A673 (cell line): ENCODE measurements at regions not wholly inside any gene's neighbourhood (a gene's known extent, or its start where the extent isn't known, plus 50 kb on each side); places are given as distances from the start of the nearest gene placed in this dataset.
A peak's percentile ranks its signal among the peaks of the same experiment; 100 is the strongest.

Experiments
- CTCF ChIP-seq: fragments of 300-800, 200-600 bp; sonication (generic); conservative IDR thresholded peaks from 2 replicates; pipeline ENCODE4 v1.5.1; 2017; ENCODE audit warnings: low read depth, mild to moderate bottlenecking, antibody characterized with exemption, low read length, moderate library complexity, mixed read lengths
- EZH2 ChIP-seq: fragments of 200-600 bp; sonication (generic); IDR thresholded peaks from 2 replicates; pipeline ENCODE4 v1.6.1; 2017; ENCODE audit warnings: borderline replicate concordance, low read depth, mild to moderate bottlenecking, mixed read lengths, antibody characterized with exemption, low read length; ENCODE audit not compliant: poor library complexity, severe bottlenecking

DNA sequence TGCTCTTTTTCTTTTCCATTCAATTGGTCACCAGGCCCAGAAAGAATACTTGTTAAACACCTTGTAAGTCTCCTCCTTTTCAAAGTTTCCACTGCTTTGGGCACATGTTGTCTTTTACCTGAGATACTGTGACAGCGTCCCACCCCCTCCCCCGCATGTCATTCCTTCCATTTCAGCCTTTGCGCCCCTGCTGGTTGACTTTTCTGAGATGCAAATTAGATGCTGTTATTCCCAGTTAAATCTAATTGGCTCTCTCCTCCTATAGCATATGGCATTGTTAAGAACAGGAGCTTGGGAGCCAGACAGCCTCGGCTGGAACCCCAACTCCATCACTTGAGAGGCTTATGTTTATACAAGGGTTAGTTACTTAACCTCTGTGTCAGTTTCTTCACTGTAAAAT lies 80.3 kb upstream of the GAREM1 start:
- TF ChIP-seq EZH2 = no peak
- peak; percentile 48 for TF ChIP-seq CTCF
